DOHH2 (cell line): ENCODE measurements at regions not wholly inside any gene's neighbourhood (a gene's known extent, or its start where the extent isn't known, plus 50 kb on each side); places are given as distances from the start of the nearest gene placed in this dataset.

ENCODE experiments used
- H3F3A ChIP-seq: fragments of 200-600 bp; sonication (generic), shearing (Covaris generic); 2 replicates; pipeline ENCODE4 v1.6.0; 2016; ENCODE audit warnings: antibody characterized with exemption, mild to moderate bottlenecking; ENCODE audit not compliant: control insufficient read depth, insufficient read depth
- H3K27ac ChIP-seq: fragments of 200-600 bp; sonication (generic); 2 replicates; pipeline ENCODE4 v1.5.1; 2014; ENCODE audit warnings: low read depth, mild to moderate bottlenecking, low read length, moderate library complexity
- H3K27me3 ChIP-seq: fragments of 200-600 bp; sonication (generic); 2 replicates; pipeline ENCODE4 v1.6.1; 2014; ENCODE audit warnings: mild to moderate bottlenecking, low read length, mixed read lengths; ENCODE audit not compliant: control insufficient read depth
- H3K36me3 ChIP-seq: fragments of 200-600 bp; sonication (generic); 2 replicates; pipeline ENCODE4 v1.6.1; 2014; ENCODE audit warnings: mild to moderate bottlenecking, low read length, moderate library complexity, mixed read lengths; ENCODE audit not compliant: control insufficient read depth
- H3K4me1 ChIP-seq: fragments of 200-600 bp; sonication (generic); 2 replicates; pipeline ENCODE4 v1.6.1; 2014; ENCODE audit warnings: mild to moderate bottlenecking, low read length, mixed read lengths; ENCODE audit not compliant: control insufficient read depth
- H3K4me2 ChIP-seq: fragments of 200-600 bp; sonication (generic); 2 replicates; pipeline ENCODE4 v1.6.0; 2014; ENCODE audit warnings: mild to moderate bottlenecking, low read length, moderate library complexity
- H3K4me3 ChIP-seq: fragments of 200-600 bp; sonication (generic); 2 replicates; pipeline ENCODE4 v1.5.1; 2014; ENCODE audit warnings: mild to moderate bottlenecking, low read length, mixed read lengths
- H3K79me2 ChIP-seq: fragments of 200-600 bp; sonication (generic); 2 replicates; pipeline ENCODE4 v1.6.1; 2014; ENCODE audit warnings: mild to moderate bottlenecking, low read length, mixed read lengths; ENCODE audit not compliant: control insufficient read depth
- H3K9me2 ChIP-seq: fragments of 200-600 bp; sonication (generic); replicated peaks from 2 replicates; pipeline ENCODE4 v1.6.1; 2014; ENCODE audit warnings: mild to moderate bottlenecking, low read length, mixed read lengths; ENCODE audit not compliant: control insufficient read depth
- H3K9me3 ChIP-seq: fragments of 200-600 bp; sonication (generic); 2 replicates; pipeline ENCODE4 v1.6.1; 2014; ENCODE audit warnings: antibody characterized with exemption, low read length, mixed read lengths; ENCODE audit not compliant: control insufficient read depth, insufficient read depth
- H4K20me1 ChIP-seq: fragments of 200-600 bp; sonication (generic); 2 replicates; pipeline ENCODE4 v1.6.0; 2014; ENCODE audit warnings: low read depth, mild to moderate bottlenecking, antibody characterized with exemption, low read length, moderate library complexity; ENCODE audit not compliant: control insufficient read depth, insufficient read depth
- EZH2phosphoT487 ChIP-seq: fragments of 200-600 bp; sonication (generic); IDR thresholded peaks from 2 replicates; pipeline ENCODE4 v1.6.1; 2017; ENCODE audit warnings: borderline replicate concordance, mild to moderate bottlenecking, antibody characterized with exemption, low read length, moderate library complexity, mixed read lengths
- TF ChIP-seq, protein P1 (sequence below): fragments of 200-600 bp; sonication (generic); IDR thresholded peaks from one replicate; pipeline ENCODE4 v1.5.1; 2014; ENCODE audit warnings: antibody characterized with exemption, mild to moderate bottlenecking, low read depth, low read length; ENCODE audit not compliant: poor library complexity, severe bottlenecking

- Histone ChIP-seq H3K79me2 (no peaks in the 10 kb centered on the region), H3F3A (no peaks in the 10 kb centered on the region), H3K9me2 (no peaks in the 10 kb centered on the region), H3K4me2 (no peak overlapping the region), H3K27me3 (no peaks in the 10 kb centered on the region), H3K4me1 (no peaks in the 10 kb centered on the region), H3K9me3 (no peaks in the 10 kb centered on the region), H4K20me1 (no peaks in the 10 kb centered on the region), H3K36me3 (no peaks in the 10 kb centered on the region), H3K27ac (no peak overlapping the region), H3K4me3 (no peak overlapping the region)
- TF ChIP-seq EZH2phosphoT487: no peak
- TF ChIP-seq, protein P1, sequence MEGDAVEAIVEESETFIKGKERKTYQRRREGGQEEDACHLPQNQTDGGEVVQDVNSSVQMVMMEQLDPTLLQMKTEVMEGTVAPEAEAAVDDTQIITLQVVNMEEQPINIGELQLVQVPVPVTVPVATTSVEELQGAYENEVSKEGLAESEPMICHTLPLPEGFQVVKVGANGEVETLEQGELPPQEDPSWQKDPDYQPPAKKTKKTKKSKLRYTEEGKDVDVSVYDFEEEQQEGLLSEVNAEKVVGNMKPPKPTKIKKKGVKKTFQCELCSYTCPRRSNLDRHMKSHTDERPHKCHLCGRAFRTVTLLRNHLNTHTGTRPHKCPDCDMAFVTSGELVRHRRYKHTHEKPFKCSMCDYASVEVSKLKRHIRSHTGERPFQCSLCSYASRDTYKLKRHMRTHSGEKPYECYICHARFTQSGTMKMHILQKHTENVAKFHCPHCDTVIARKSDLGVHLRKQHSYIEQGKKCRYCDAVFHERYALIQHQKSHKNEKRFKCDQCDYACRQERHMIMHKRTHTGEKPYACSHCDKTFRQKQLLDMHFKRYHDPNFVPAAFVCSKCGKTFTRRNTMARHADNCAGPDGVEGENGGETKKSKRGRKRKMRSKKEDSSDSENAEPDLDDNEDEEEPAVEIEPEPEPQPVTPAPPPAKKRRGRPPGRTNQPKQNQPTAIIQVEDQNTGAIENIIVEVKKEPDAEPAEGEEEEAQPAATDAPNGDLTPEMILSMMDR: no peak
Measured at GRCh38 chr10:130558746-130559546, 422.8 kb downstream of the GLRX3 start.

- H4K20me1 ChIP-seq: no peaks in the 10 kb centered on the region
- no peaks in the 10 kb centered on the region for H3K4me1 ChIP-seq
- H3K4me3 ChIP-seq: no peak overlapping the region
- no peak overlapping the region for H3K4me2 ChIP-seq
- no peaks in the 10 kb centered on the region for H3K27me3 ChIP-seq
- H3K79me2 ChIP-seq: no peaks in the 10 kb centered on the region
- H3F3A ChIP-seq: no peaks in the 10 kb centered on the region
- H3K9me2 ChIP-seq: no peaks in the 10 kb centered on the region
- H3K27ac ChIP-seq: no peak overlapping the region
- no peaks in the 10 kb centered on the region for H3K36me3 ChIP-seq
- no peaks in the 10 kb centered on the region for H3K9me3 ChIP-seq
- TF ChIP-seq, protein P1: no peak
- no peak for TF ChIP-seq EZH2phosphoT487
Measured at GRCh38 chr10:130559547-130559880, 423.3 kb downstream of the GLRX3 start.

GRCh38 chr10:130560116-130560515 is 423.9 kb downstream of the GLRX3 start:
- H3K4me3 ChIP-seq: no peak overlapping the region
- H4K20me1 ChIP-seq: no peaks in the 10 kb centered on the region
- no peak overlapping the region for H3K4me2 ChIP-seq
- no peaks in the 10 kb centered on the region for H3F3A ChIP-seq
- no peak overlapping the region for H3K27ac ChIP-seq
- H3K79me2 ChIP-seq: no peaks in the 10 kb centered on the region
- TF ChIP-seq EZH2phosphoT487: no peak
- TF ChIP-seq, protein P1: no peak
- no peaks in the 10 kb centered on the region for H3K27me3 ChIP-seq
- no peaks in the 10 kb centered on the region for H3K9me3 ChIP-seq
- H3K9me2 ChIP-seq: no peaks in the 10 kb centered on the region
- no peaks in the 10 kb centered on the region for H3K36me3 ChIP-seq
- H3K4me1 ChIP-seq: no peaks in the 10 kb centered on the region
